HEK293 (cell line): ENCODE measurements at regions not wholly inside any gene's neighbourhood (a gene's known extent, or its start where the extent isn't known, plus 50 kb on each side); places are given as distances from the start of the nearest gene placed in this dataset.
A peak's percentile ranks its signal among the peaks of the same experiment; 100 is the strongest.

Experiments used
- HOXA7 ChIP-seq: sonication (generic); formaldehyde crosslinking; IDR thresholded peaks from 2 replicates; pipeline ENCODE4 v1.8.1; 2022; ENCODE audit warnings: missing genetic modification reagents, borderline replicate concordance
- YY1 ChIP-seq: fragments of 450-650 bp; formaldehyde crosslinking; IDR thresholded peaks from 2 replicates; pipeline ENCODE4 v1.5.1; 2018; ENCODE audit warnings: missing biosample characterization, missing genetic modification characterization
- ZBTB20 ChIP-seq: fragments of 450-650 bp; formaldehyde crosslinking; IDR thresholded peaks from 2 replicates; pipeline ENCODE4 v1.5.1; 2016; ENCODE audit warnings: missing biosample characterization, missing genetic modification characterization
- ZNF10 ChIP-seq: fragments of 450-650 bp; formaldehyde crosslinking; IDR thresholded peaks from 2 replicates; pipeline ENCODE4 v1.5.1; 2017; ENCODE audit warnings: missing biosample characterization, missing genetic modification characterization
- ZNF138 ChIP-seq: fragments of 450-650 bp; formaldehyde crosslinking; IDR thresholded peaks from 2 replicates; pipeline ENCODE4 v1.5.1; 2016; ENCODE audit warnings: missing biosample characterization, missing genetic modification characterization, borderline replicate concordance
- ZNF221 ChIP-seq: fragments of 450-650 bp; formaldehyde crosslinking; IDR thresholded peaks from 2 replicates; pipeline ENCODE4 v1.5.1; 2017; ENCODE audit warnings: missing biosample characterization, missing genetic modification characterization, borderline replicate concordance
- ZNF24 ChIP-seq: fragments of 450-650 bp; formaldehyde crosslinking; IDR thresholded peaks from 2 replicates; pipeline ENCODE4 v1.5.1; 2016; ENCODE audit warnings: missing biosample characterization, missing genetic modification characterization
- ZNF302 ChIP-seq: fragments of 450-650 bp; formaldehyde crosslinking; IDR thresholded peaks from 2 replicates; pipeline ENCODE4 v1.5.1; 2016; ENCODE audit warnings: missing biosample characterization, missing genetic modification characterization, low read depth
- ZNF544 ChIP-seq: fragments of 450-650 bp; formaldehyde crosslinking; IDR thresholded peaks from 2 replicates; pipeline ENCODE4 v1.5.0; 2017; ENCODE audit warnings: missing biosample characterization, missing genetic modification characterization
- ZNF621 ChIP-seq: fragments of 450-650 bp; formaldehyde crosslinking; IDR thresholded peaks from 2 replicates; pipeline ENCODE4 v1.5.1; 2017; ENCODE audit warnings: missing biosample characterization, missing genetic modification characterization
- ZNF792 ChIP-seq: fragments of 450-650 bp; formaldehyde crosslinking; IDR thresholded peaks from 2 replicates; pipeline ENCODE4 v1.5.1; 2016; ENCODE audit warnings: missing biosample characterization, missing genetic modification characterization
- TF ChIP-seq, protein P1 (sequence below): fragments of 450-650 bp; formaldehyde crosslinking; IDR thresholded peaks from 2 replicates; pipeline ENCODE4 v1.5.1; 2016; ENCODE audit warnings: missing biosample characterization, missing genetic modification characterization
- TF ChIP-seq, protein P2 (sequence below): IDR thresholded peaks from 2 replicates; pipeline ENCODE4 v1.6.1; 2011; ENCODE audit warnings: mild to moderate bottlenecking, low read depth, low read length, borderline replicate concordance
- TF ChIP-seq, protein P3 (sequence below): fragments of 450-650 bp; formaldehyde crosslinking; IDR thresholded peaks from 2 replicates; pipeline ENCODE4 v1.5.1; 2016; ENCODE audit warnings: missing biosample characterization, missing genetic modification characterization, low read depth

DNA sequence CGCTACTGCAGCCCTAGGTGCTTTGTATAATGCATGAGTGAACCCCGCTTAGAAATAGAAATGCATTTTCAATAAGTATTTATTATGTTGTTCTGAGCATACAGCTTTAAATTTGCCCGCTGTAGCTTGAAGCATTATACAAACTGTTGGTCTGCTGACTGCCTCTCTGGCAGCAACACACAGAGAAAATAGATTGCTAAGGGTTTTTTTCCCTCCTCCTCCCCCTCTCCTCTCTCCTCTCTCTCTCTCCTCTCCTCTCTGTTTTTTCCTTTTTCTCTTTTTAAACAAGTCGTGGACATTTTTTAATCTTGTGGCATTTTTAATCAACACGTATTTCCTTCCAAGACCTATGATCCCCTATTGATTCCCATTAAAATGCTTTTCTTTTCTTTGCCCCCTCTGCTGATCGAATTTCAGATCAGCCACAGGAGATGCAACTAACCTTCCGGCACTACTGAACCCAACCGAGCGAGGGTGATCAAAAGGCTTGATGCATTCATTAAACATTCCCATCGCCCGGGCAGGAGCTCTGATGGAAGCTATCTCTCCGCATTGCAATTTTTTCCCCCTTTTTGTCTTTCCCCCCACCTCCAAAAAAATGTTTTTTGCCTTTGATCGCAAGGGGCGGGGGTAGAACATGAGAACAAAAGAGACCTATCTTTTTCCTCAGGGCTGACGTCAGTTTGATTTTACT lies 90.7 kb upstream of the ARID1B start:
- TF ChIP-seq, protein P1, sequence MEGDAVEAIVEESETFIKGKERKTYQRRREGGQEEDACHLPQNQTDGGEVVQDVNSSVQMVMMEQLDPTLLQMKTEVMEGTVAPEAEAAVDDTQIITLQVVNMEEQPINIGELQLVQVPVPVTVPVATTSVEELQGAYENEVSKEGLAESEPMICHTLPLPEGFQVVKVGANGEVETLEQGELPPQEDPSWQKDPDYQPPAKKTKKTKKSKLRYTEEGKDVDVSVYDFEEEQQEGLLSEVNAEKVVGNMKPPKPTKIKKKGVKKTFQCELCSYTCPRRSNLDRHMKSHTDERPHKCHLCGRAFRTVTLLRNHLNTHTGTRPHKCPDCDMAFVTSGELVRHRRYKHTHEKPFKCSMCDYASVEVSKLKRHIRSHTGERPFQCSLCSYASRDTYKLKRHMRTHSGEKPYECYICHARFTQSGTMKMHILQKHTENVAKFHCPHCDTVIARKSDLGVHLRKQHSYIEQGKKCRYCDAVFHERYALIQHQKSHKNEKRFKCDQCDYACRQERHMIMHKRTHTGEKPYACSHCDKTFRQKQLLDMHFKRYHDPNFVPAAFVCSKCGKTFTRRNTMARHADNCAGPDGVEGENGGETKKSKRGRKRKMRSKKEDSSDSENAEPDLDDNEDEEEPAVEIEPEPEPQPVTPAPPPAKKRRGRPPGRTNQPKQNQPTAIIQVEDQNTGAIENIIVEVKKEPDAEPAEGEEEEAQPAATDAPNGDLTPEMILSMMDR (tag by site-specific recombination) = peak; percentile 74
- TF ChIP-seq ZNF24 (tag by site-specific recombination) (no peak), YY1 (tag by site-specific recombination) (no peak), ZNF792 (tag by site-specific recombination) (no peak), ZNF302 (tag by site-specific recombination) (no peak), HOXA7 (no peak), ZNF221 (tag by site-specific recombination) (no peak), ZNF544 (tag by site-specific recombination) (no peak), ZNF621 (tag by site-specific recombination) (no peak), ZBTB20 (tag by site-specific recombination) (peak; percentile 44; the same call in 1 of the 2 replicates), ZNF10 (tag by site-specific recombination) (no peak), ZNF138 (no peak)
- TF ChIP-seq, protein P2, sequence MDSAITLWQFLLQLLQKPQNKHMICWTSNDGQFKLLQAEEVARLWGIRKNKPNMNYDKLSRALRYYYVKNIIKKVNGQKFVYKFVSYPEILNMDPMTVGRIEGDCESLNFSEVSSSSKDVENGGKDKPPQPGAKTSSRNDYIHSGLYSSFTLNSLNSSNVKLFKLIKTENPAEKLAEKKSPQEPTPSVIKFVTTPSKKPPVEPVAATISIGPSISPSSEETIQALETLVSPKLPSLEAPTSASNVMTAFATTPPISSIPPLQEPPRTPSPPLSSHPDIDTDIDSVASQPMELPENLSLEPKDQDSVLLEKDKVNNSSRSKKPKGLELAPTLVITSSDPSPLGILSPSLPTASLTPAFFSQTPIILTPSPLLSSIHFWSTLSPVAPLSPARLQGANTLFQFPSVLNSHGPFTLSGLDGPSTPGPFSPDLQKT = no peak
- TF ChIP-seq, protein P3, sequence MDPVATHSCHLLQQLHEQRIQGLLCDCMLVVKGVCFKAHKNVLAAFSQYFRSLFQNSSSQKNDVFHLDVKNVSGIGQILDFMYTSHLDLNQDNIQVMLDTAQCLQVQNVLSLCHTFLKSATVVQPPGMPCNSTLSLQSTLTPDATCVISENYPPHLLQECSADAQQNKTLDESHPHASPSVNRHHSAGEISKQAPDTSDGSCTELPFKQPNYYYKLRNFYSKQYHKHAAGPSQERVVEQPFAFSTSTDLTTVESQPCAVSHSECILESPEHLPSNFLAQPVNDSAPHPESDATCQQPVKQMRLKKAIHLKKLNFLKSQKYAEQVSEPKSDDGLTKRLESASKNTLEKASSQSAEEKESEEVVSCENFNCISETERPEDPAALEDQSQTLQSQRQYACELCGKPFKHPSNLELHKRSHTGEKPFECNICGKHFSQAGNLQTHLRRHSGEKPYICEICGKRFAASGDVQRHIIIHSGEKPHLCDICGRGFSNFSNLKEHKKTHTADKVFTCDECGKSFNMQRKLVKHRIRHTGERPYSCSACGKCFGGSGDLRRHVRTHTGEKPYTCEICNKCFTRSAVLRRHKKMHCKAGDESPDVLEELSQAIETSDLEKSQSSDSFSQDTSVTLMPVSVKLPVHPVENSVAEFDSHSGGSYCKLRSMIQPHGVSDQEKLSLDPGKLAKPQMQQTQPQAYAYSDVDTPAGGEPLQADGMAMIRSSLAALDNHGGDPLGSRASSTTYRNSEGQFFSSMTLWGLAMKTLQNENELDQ (tag by site-specific recombination) = no peak
